Common myeloid progenitor, CD34-positive (primary cell): ENCODE measurements at regions not wholly inside any gene's neighbourhood (a gene's known extent, or its start where the extent isn't known, plus 50 kb on each side); places are given as distances from the start of the nearest gene placed in this dataset.

Experiments
- CTCF ChIA-PET: fragments of 350-600 bp; sonication (Branson Sonifier 250); formaldehyde crosslinking; loops from one replicate; lab custom pipeline; 2021; ENCODE audit warnings: antibody characterized with exemption; lab: Charles Lee
- POLR2A ChIA-PET: fragments of 350-600 bp; sonication (Branson Sonifier 250); formaldehyde crosslinking; loops from one replicate; lab custom pipeline; 2021; ENCODE audit warnings: antibody characterized with exemption; lab: Charles Lee
- DNase-seq, 3 donors: peaks; one replicate each; pipeline versions ENCODE4 v3.0.0 to v3.0.0-alpha.2; 2013
- H3K27ac ChIP-seq, 2 experiments: 1 replicate in 1 of 2; 2 replicates in 1 of 2; pipeline ENCODE4 v1.7.0; 2013; ENCODE audit warnings: inconsistent platforms in 2 of 2, low read length in 2 of 2, mild to moderate bottlenecking in 2 of 2, low read depth in 1 of 2, moderate library complexity in 1 of 2; ENCODE audit not compliant: severe bottlenecking in 2 of 2, insufficient read depth in 1 of 2, poor library complexity in 1 of 2
- H3K27me3 ChIP-seq, 5 experiments: replicated peaks in 2 of 5; 1 replicate in 3 of 5; 2 replicates in 2 of 5; pipeline versions ENCODE4 v1.6.1 to v1.7.0; 2013; ENCODE audit warnings: low read length in 4 of 5, mild to moderate bottlenecking in 2 of 5, moderate library complexity in 2 of 5, inconsistent platforms in 1 of 5; ENCODE audit not compliant: insufficient read depth in 5 of 5, control insufficient read depth in 4 of 5
- H3K36me3 ChIP-seq, 4 experiments: 1 replicate in 2 of 4; 2 replicates in 2 of 4; pipeline versions ENCODE4 v1.6.1 to v1.7.0; 2013; ENCODE audit warnings: low read length in 3 of 4, control low read depth in 1 of 4, mild to moderate bottlenecking in 1 of 4; ENCODE audit not compliant: control insufficient read depth in 4 of 4, insufficient read depth in 4 of 4
- H3K4me1 ChIP-seq, 4 experiments: 1 replicate in 3 of 4; 2 replicates in 1 of 4; pipeline versions ENCODE4 v1.6.1 to v1.7.1; 2013; ENCODE audit warnings: low read length in 3 of 4, mild to moderate bottlenecking in 3 of 4, control low read depth in 1 of 4, inconsistent platforms in 1 of 4, moderate library complexity in 1 of 4; ENCODE audit not compliant: control insufficient read depth in 4 of 4, insufficient read depth in 4 of 4; ENCODE audit errors: control extremely low read depth in 1 of 4
- H3K4me3 ChIP-seq, 7 experiments: 1 replicate in 4 of 7; 2 replicates in 3 of 7; pipeline versions ENCODE4 v1.5.1 to v1.7.0; 2013; ENCODE audit warnings: mild to moderate bottlenecking in 7 of 7, low read length in 6 of 7, moderate library complexity in 6 of 7, inconsistent platforms in 2 of 7, low read depth in 2 of 7, control low read depth in 1 of 7; ENCODE audit not compliant: insufficient read depth in 4 of 7, control insufficient read depth in 1 of 7; ENCODE audit errors: extremely low read depth in 1 of 7
- H3K9me3 ChIP-seq, 5 experiments: 1 replicate in 4 of 5; 2 replicates in 1 of 5; pipeline versions ENCODE4 v1.6.1 to v1.7.1; 2013; ENCODE audit warnings: low read length in 4 of 5, mild to moderate bottlenecking in 2 of 5, inconsistent platforms in 1 of 5, low read depth in 1 of 5, moderate library complexity in 1 of 5; ENCODE audit not compliant: control insufficient read depth in 4 of 5, insufficient read depth in 2 of 5; ENCODE audit errors: control extremely low read depth in 1 of 5
- whole genome bisulfite sequencing: methylation state at CpG from one replicate; pipeline ENCODE4 v1.1.5; 2013; ENCODE audit not compliant: insufficient coverage; 5-methylcytosine and 5-hydroxymethylcytosine counted together

GRCh38 chr4:41446981-41447725 is 90.8 kb upstream of the LIMCH1 start:
- CTCF ChIA-PET: interaction anchor here (1.3 kb wide), 1 partner anchor 13 kb away, joined by 4 read pairs; no protein-coding TSS in a partner anchor
- Histone ChIP-seq H3K27me3 (no peaks in the 10 kb centered on the region), H3K27ac (no peak overlapping the region), H3K9me3 (no peaks in the 10 kb centered on the region), H3K4me3 (no peak overlapping the region), H3K36me3 (no peaks in the 10 kb centered on the region), H3K4me1 (peaks cover 0 to 22% (median 4%) of the 10 kb centered on the region in 4 experiments)
- 93% methylated on average over 3 of the region's 11 CpGs for WGBS
- POLR2A ChIA-PET: no interaction called here
- DNase-seq: no peak

DNA sequence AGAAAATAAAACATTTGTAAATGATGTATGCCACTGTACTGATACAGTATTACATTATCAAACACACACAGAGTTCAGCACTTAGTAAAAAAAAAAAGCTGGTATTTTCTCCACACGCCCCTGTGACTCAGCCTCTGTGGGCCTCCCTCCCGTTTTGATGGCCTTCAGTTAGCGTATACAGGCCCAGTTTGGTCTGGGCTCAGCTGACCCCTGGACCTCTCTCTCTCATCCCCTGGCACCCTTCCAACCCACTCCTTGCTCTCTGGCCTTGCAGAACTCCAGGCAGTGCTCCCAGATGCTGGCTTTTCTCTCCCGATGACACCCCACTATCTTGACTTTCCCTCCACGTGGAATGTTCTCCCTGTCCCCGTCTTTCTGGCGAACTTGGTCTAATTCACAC is 89.0 kb upstream of the LIMCH1 start:
- Histone ChIP-seq H3K27ac (no peak overlapping the region), H3K9me3 (no peaks in the 10 kb centered on the region), H3K36me3 (no peaks in the 10 kb centered on the region), H3K4me3 (no peak overlapping the region), H3K4me1 (peaks cover 0 to 13% (median 3%) of the 10 kb centered on the region in 4 experiments), H3K27me3 (no peaks in the 10 kb centered on the region)
- 91% methylated on average over 7 of the region's 7 CpGs for WGBS
- no peak for DNase-seq
- ChIA-PET CTCF (no interaction called here), POLR2A (no interaction called here)

GRCh38 chr4:41451961-41452360 is 86.0 kb upstream of the LIMCH1 start:
- WGBS: 77% methylated on average over 3 of the region's 3 CpGs
- CTCF ChIA-PET: interaction anchor here (1.3 kb wide), 1 partner anchor 31 kb away, joined by 3 read pairs; no protein-coding TSS in a partner anchor
- POLR2A ChIA-PET: no interaction called here

GRCh38 chr4:41452484-41453225 is 85.3 kb upstream of the LIMCH1 start:
- peak overlapping the region in 1 of 7 experiments; percentile 15 for H3K4me3 ChIP-seq
- H3K4me1 ChIP-seq: peaks cover 0 to 13% (median 3%) of the 10 kb centered on the region in 4 experiments
- CTCF ChIA-PET: interaction anchor here (1.3 kb wide), 1 partner anchor 31 kb away, joined by 3 read pairs; no protein-coding TSS in a partner anchor
- POLR2A ChIA-PET: no interaction called here
- 93% methylated on average over 3 of the region's 6 CpGs for WGBS
- no peak for DNase-seq
- no peak overlapping the region for H3K27ac ChIP-seq
- no peaks in the 10 kb centered on the region for H3K36me3 ChIP-seq
- no peaks in the 10 kb centered on the region for H3K27me3 ChIP-seq
- H3K9me3 ChIP-seq: no peaks in the 10 kb centered on the region

More at GRCh38 chr4:41451961-41452360, 86.0 kb upstream of the LIMCH1 start:
- no peaks in the 10 kb centered on the region for H3K27me3 ChIP-seq
- no peak overlapping the region for H3K27ac ChIP-seq
- peaks cover 0 to 13% (median 3%) of the 10 kb centered on the region in 4 experiments for H3K4me1 ChIP-seq
- peak; percentile 29 to 88 (median 84) for DNase-seq
- H3K4me3 ChIP-seq: peak overlapping the region in 2 of 7 experiments; percentile 15 to 40
- no peaks in the 10 kb centered on the region for H3K9me3 ChIP-seq
- H3K36me3 ChIP-seq: no peaks in the 10 kb centered on the region

GRCh38 chr4:41454423-41454822 is 83.5 kb upstream of the LIMCH1 start:
- H3K36me3 ChIP-seq: no peaks in the 10 kb centered on the region
- H3K27ac ChIP-seq: no peak overlapping the region
- no peak for DNase-seq
- 75% methylated on average over 4 of the region's 4 CpGs for WGBS
- no peak overlapping the region for H3K4me3 ChIP-seq
- CTCF ChIA-PET: interaction anchor here (1.1 kb wide), 1 partner anchor 137 kb away, joined by 3 read pairs; no protein-coding TSS in a partner anchor
- H3K9me3 ChIP-seq: no peaks in the 10 kb centered on the region
- no peaks in the 10 kb centered on the region for H3K27me3 ChIP-seq
- POLR2A ChIA-PET: interaction anchor here (0.6 kb wide), 1 partner anchor 41 kb away, joined by 5 read pairs; no protein-coding TSS in a partner anchor
- H3K4me1 ChIP-seq: peaks cover 0 to 19% (median 9%) of the 10 kb centered on the region in 4 experiments

- 81% methylated on average over 2 of the region's 3 CpGs for WGBS
- H3K4me1 ChIP-seq: peaks cover 0 to 19% (median 9%) of the 10 kb centered on the region in 4 experiments
- H3K27me3 ChIP-seq: no peaks in the 10 kb centered on the region
- no peaks in the 10 kb centered on the region for H3K9me3 ChIP-seq
- POLR2A ChIA-PET: no interaction called here
- no peak overlapping the region for H3K4me3 ChIP-seq
- CTCF ChIA-PET: interaction anchor here (1.1 to 1.3 kb wide), 2 partner anchors 19 to 136 kb away, joined by 3 read pairs; no protein-coding TSS in a partner anchor
- no peak for DNase-seq
- H3K36me3 ChIP-seq: no peaks in the 10 kb centered on the region
- H3K27ac ChIP-seq: no peak overlapping the region
These were observed 82.8 kb upstream of the LIMCH1 start for GRCh38 chr4:41455206-41455605.
